Skeletal muscle satellite cell (primary cell): ENCODE measurements at regions not wholly inside any gene's neighbourhood (a gene's known extent, or its start where the extent isn't known, plus 50 kb on each side); places are given as distances from the start of the nearest gene placed in this dataset.

Experiments used
- H3K27me3 ChIP-seq: 2 replicates; pipeline ENCODE4 v1.7.0; 2013; ENCODE audit warnings: low read length; ENCODE audit not compliant: control insufficient read depth, insufficient read depth
- H3K36me3 ChIP-seq: 2 replicates; pipeline ENCODE4 v1.7.0; 2013; ENCODE audit warnings: mild to moderate bottlenecking, control low read depth, low read length; ENCODE audit not compliant: insufficient read depth
- H3K4me1 ChIP-seq: 2 replicates; pipeline ENCODE4 v1.7.0; 2013; ENCODE audit warnings: low read length; ENCODE audit not compliant: control insufficient read depth, insufficient read depth
- H3K4me2 ChIP-seq: 2 replicates; pipeline ENCODE4 v1.7.0; 2013; ENCODE audit warnings: mild to moderate bottlenecking, low read length
- H3K4me3 ChIP-seq: 2 replicates; pipeline ENCODE4 v1.7.0; 2013; ENCODE audit warnings: low read length
- H3K9ac ChIP-seq: 2 replicates; pipeline ENCODE4 v1.7.0; 2013; ENCODE audit warnings: mild to moderate bottlenecking, low read depth, low read length, moderate library complexity
- H3K9me3 ChIP-seq: replicated peaks from 2 replicates; pipeline ENCODE4 v1.7.0; 2013; ENCODE audit warnings: mild to moderate bottlenecking, control low read depth, low read length

GRCh38 chr13:76123548-76123947 lies 487.4 kb downstream of the LMO7 start:
- H3K9ac ChIP-seq, result no peak overlapping the region
- H3K4me2 ChIP-seq, result no peak overlapping the region
- H3K4me1 ChIP-seq, result no peaks in the 10 kb centered on the region
- H3K4me3 ChIP-seq, result no peak overlapping the region
- peaks cover 10% of the 10 kb centered on the region for H3K9me3 ChIP-seq
- no peaks in the 10 kb centered on the region for H3K27me3 ChIP-seq
- H3K36me3 ChIP-seq, result no peaks in the 10 kb centered on the region

GRCh38 chr13:76116751-76117360 lies 480.7 kb downstream of the LMO7 start:
- H3K4me2 ChIP-seq, result no peak overlapping the region
- no peak overlapping the region for H3K4me3 ChIP-seq
- H3K9ac ChIP-seq, result no peak overlapping the region
- H3K9me3 ChIP-seq, result no peaks in the 10 kb centered on the region
- no peaks in the 10 kb centered on the region for H3K27me3 ChIP-seq
- H3K36me3 ChIP-seq, result no peaks in the 10 kb centered on the region
- H3K4me1 ChIP-seq, result no peaks in the 10 kb centered on the region

- Histone ChIP-seq H3K36me3 (no peaks in the 10 kb centered on the region), H3K4me1 (no peaks in the 10 kb centered on the region)
These were observed 470.6 kb downstream of the LMO7 start for GRCh38 chr13:76106763-76107162.

GRCh38 chr13:76094645-76095044 lies 458.5 kb downstream of the LMO7 start:
- H3K27me3 ChIP-seq, result no peaks in the 10 kb centered on the region
- no peaks in the 10 kb centered on the region for H3K36me3 ChIP-seq

More at GRCh38 chr13:76106763-76107162, 470.6 kb downstream of the LMO7 start:
- Histone ChIP-seq H3K27me3 (no peaks in the 10 kb centered on the region), H3K9ac (no peak overlapping the region), H3K4me2 (no peak overlapping the region), H3K9me3 (no peaks in the 10 kb centered on the region), H3K4me3 (no peak overlapping the region)

GRCh38 chr13:76091076-76091475 lies 454.9 kb downstream of the LMO7 start:
- Histone ChIP-seq H3K36me3 (no peaks in the 10 kb centered on the region), H3K4me2 (no peak overlapping the region), H3K9ac (no peak overlapping the region), H3K27me3 (no peaks in the 10 kb centered on the region), H3K4me3 (no peak overlapping the region), H3K4me1 (no peaks in the 10 kb centered on the region), H3K9me3 (no peaks in the 10 kb centered on the region)

More at GRCh38 chr13:76094645-76095044, 458.5 kb downstream of the LMO7 start:
- Histone ChIP-seq H3K4me1 (no peaks in the 10 kb centered on the region), H3K9ac (no peak overlapping the region), H3K4me3 (no peak overlapping the region), H3K4me2 (no peak overlapping the region), H3K9me3 (no peaks in the 10 kb centered on the region)

GRCh38 chr13:76086729-76087128 lies 450.6 kb downstream of the LMO7 start:
- Histone ChIP-seq H3K4me2 (no peak overlapping the region), H3K4me1 (no peaks in the 10 kb centered on the region), H3K9me3 (no peaks in the 10 kb centered on the region), H3K27me3 (no peaks in the 10 kb centered on the region), H3K9ac (no peak overlapping the region), H3K36me3 (no peaks in the 10 kb centered on the region), H3K4me3 (no peak overlapping the region)

GRCh38 chr13:76067850-76068249 lies 431.7 kb downstream of the LMO7 start:
- Histone ChIP-seq H3K4me1 (no peaks in the 10 kb centered on the region), H3K4me2 (no peak overlapping the region), H3K36me3 (no peaks in the 10 kb centered on the region), H3K9me3 (no peaks in the 10 kb centered on the region), H3K4me3 (no peak overlapping the region), H3K9ac (no peak overlapping the region), H3K27me3 (no peaks in the 10 kb centered on the region)

GRCh38 chr13:76053181-76053580 lies 417.1 kb downstream of the LMO7 start:
- H3K4me2 ChIP-seq, result no peak overlapping the region
- no peak overlapping the region for H3K9ac ChIP-seq
- no peaks in the 10 kb centered on the region for H3K4me1 ChIP-seq

GRCh38 chr13:76049376-76049746 lies 413.2 kb downstream of the LMO7 start:
- Histone ChIP-seq H3K4me2 (no peak overlapping the region), H3K27me3 (no peaks in the 10 kb centered on the region), H3K36me3 (no peaks in the 10 kb centered on the region), H3K9ac (no peak overlapping the region), H3K4me3 (no peak overlapping the region), H3K4me1 (no peaks in the 10 kb centered on the region), H3K9me3 (no peaks in the 10 kb centered on the region)

More at GRCh38 chr13:76053181-76053580, 417.1 kb downstream of the LMO7 start:
- Histone ChIP-seq H3K9me3 (no peaks in the 10 kb centered on the region), H3K36me3 (no peaks in the 10 kb centered on the region), H3K4me3 (no peak overlapping the region), H3K27me3 (no peaks in the 10 kb centered on the region)

- no peak overlapping the region for H3K9ac ChIP-seq
- H3K36me3 ChIP-seq, result no peaks in the 10 kb centered on the region
- H3K9me3 ChIP-seq, result no peaks in the 10 kb centered on the region
- no peak overlapping the region for H3K4me2 ChIP-seq
- no peak overlapping the region for H3K4me3 ChIP-seq
- H3K27me3 ChIP-seq, result no peaks in the 10 kb centered on the region
- H3K4me1 ChIP-seq, result no peaks in the 10 kb centered on the region
These were observed 412.7 kb downstream of the LMO7 start for GRCh38 chr13:76048675-76049375.

GRCh38 chr13:76048131-76048530 lies 412.0 kb downstream of the LMO7 start:
- Histone ChIP-seq H3K4me3 (no peak overlapping the region), H3K9me3 (no peaks in the 10 kb centered on the region), H3K9ac (no peak overlapping the region), H3K4me1 (no peaks in the 10 kb centered on the region), H3K27me3 (no peaks in the 10 kb centered on the region), H3K4me2 (no peak overlapping the region), H3K36me3 (no peaks in the 10 kb centered on the region)

GRCh38 chr13:76043874-76044273 lies 407.7 kb downstream of the LMO7 start:
- Histone ChIP-seq H3K36me3 (no peaks in the 10 kb centered on the region), H3K4me3 (no peak overlapping the region), H3K4me1 (no peaks in the 10 kb centered on the region), H3K27me3 (no peaks in the 10 kb centered on the region), H3K9me3 (no peaks in the 10 kb centered on the region), H3K4me2 (no peak overlapping the region), H3K9ac (no peak overlapping the region)
